Tibial nerve (tissue), 4 donors: ENCODE measurements at regions not wholly inside any gene's neighbourhood (a gene's known extent, or its start where the extent isn't known, plus 50 kb on each side); places are given as distances from the start of the nearest gene placed in this dataset.

Source experiments
- DNase-seq, 2 donors: peaks; one replicate each; pipeline ENCODE4 v3.0.0-alpha.2; 2019; ENCODE audit warnings: low spot score in 2 of 2
- H3K27ac ChIP-seq, 4 donors: fragments of 200-600 bp; sonication (generic) in 3 of 4; one replicate each; pipeline ENCODE4 v1.5.1; 2017 to 2019; ENCODE audit warnings: mild to moderate bottlenecking in 1 of 4
- H3K27me3 ChIP-seq, 2 donors: fragments of 200-600 bp; sonication (generic) in 1 of 2; one replicate each; pipeline versions ENCODE4 v1.5.1 to v1.6.0; 2017 to 2019
- H3K36me3 ChIP-seq, 3 donors: fragments of 200-600 bp; sonication (generic); one replicate each; pipeline ENCODE4 v1.5.1; 2018 to 2019
- H3K4me1 ChIP-seq, 4 donors: fragments of 200-600 bp; sonication (generic) in 3 of 4; one replicate each; pipeline ENCODE4 v1.5.1; 2017 to 2019
- H3K4me3 ChIP-seq, 4 donors: fragments of 200-600 bp; sonication (generic) in 3 of 4; one replicate each; pipeline ENCODE4 v1.5.1; 2017 to 2019; ENCODE audit warnings: mild to moderate bottlenecking in 1 of 4, moderate library complexity in 1 of 4
- H3K9me3 ChIP-seq, 4 donors: fragments of 200-600 bp; sonication (generic) in 3 of 4; one replicate each; pipeline ENCODE4 v1.5.1; 2017 to 2019
- CTCF ChIP-seq, 5 experiments: fragments of 200-600 bp in 3 of 5; fragments of 450-650 bp in 2 of 5; sonication (generic) in 3 of 5; IDR thresholded peaks; one replicate each; pipeline ENCODE4 v1.5.1; 2016 to 2019; ENCODE audit warnings: antibody characterized with exemption in 5 of 5, mild to moderate bottlenecking in 3 of 5, moderate library complexity in 2 of 5
- EP300 ChIP-seq, 2 donors: sonication (generic); formaldehyde crosslinking; IDR thresholded peaks; one replicate each; pipeline ENCODE4 v1.6.1; 2017; ENCODE audit warnings: antibody characterized with exemption in 2 of 2, mild to moderate bottlenecking in 1 of 2
- POLR2A ChIP-seq, 2 donors: fragments of 450-650 bp; IDR thresholded peaks; one replicate each; pipeline ENCODE4 v1.6.1; 2017; ENCODE audit warnings: antibody characterized with exemption in 2 of 2, mild to moderate bottlenecking in 2 of 2, moderate library complexity in 2 of 2
- WGBS, 2 donors: methylation state at CpG; one replicate each; pipeline ENCODE4 v1.1.5; 2018; 5-methylcytosine and 5-hydroxymethylcytosine counted together

GRCh38 chr14:66238969-66239368 lies 247.2 kb upstream of the CCDC196 start:
- H3K27me3 ChIP-seq: no peaks in the 10 kb centered on the region
- H3K4me3 ChIP-seq: no peak overlapping the region
- H3K4me1 ChIP-seq: no peaks in the 10 kb centered on the region
- no peak for TF ChIP-seq POLR2A (IDR thresholded peaks at IDR 0.05)
- TF ChIP-seq EP300 (IDR thresholded peaks at IDR 0.05): no peak
- no peak for TF ChIP-seq CTCF (IDR thresholded peaks at IDR 0.05)
- no peaks in the 10 kb centered on the region for H3K9me3 ChIP-seq
- no peak for DNase-seq
- WGBS, 2 donors: 6 to 21% methylated on average over 1 of the region's 1 CpG
- no peak overlapping the region for H3K27ac ChIP-seq
- no peaks in the 10 kb centered on the region for H3K36me3 ChIP-seq

- Histone ChIP-seq H3K27me3 (no peaks in the 10 kb centered on the region), H3K9me3 (no peaks in the 10 kb centered on the region), H3K4me3 (no peak overlapping the region), H3K27ac (no peak overlapping the region), H3K4me1 (no peaks in the 10 kb centered on the region), H3K36me3 (no peaks in the 10 kb centered on the region)
- TF ChIP-seq EP300 (IDR thresholded peaks at IDR 0.05) (no peak), CTCF (IDR thresholded peaks at IDR 0.05) (no peak), POLR2A (IDR thresholded peaks at IDR 0.05) (no peak)
- DNase-seq: no peak
- WGBS, 2 donors: 75 to 77% methylated on average over 4 of the region's 4 CpGs
These were observed 246.6 kb upstream of the CCDC196 start for GRCh38 chr14:66239589-66239988.

GRCh38 chr14:66240105-66240504 lies 246.1 kb upstream of the CCDC196 start:
- TF ChIP-seq POLR2A (IDR thresholded peaks at IDR 0.05) (no peak), CTCF (IDR thresholded peaks at IDR 0.05) (no peak), EP300 (IDR thresholded peaks at IDR 0.05) (no peak)
- no peaks in the 10 kb centered on the region for H3K27me3 ChIP-seq
- DNase-seq: no peak

GRCh38 chr14:66242001-66242400 lies 244.2 kb upstream of the CCDC196 start:
- Histone ChIP-seq H3K4me1 (no peaks in the 10 kb centered on the region), H3K27ac (no peak overlapping the region), H3K4me3 (no peak overlapping the region), H3K27me3 (no peaks in the 10 kb centered on the region), H3K9me3 (no peaks in the 10 kb centered on the region), H3K36me3 (no peaks in the 10 kb centered on the region)
- DNase-seq: no peak
- TF ChIP-seq POLR2A (IDR thresholded peaks at IDR 0.05): no peak
- TF ChIP-seq CTCF (IDR thresholded peaks at IDR 0.05): no peak
- no peak for TF ChIP-seq EP300 (IDR thresholded peaks at IDR 0.05)
- WGBS, 2 donors: 70 to 75% methylated on average over 1 of the region's 1 CpG

More at GRCh38 chr14:66240105-66240504, 246.1 kb upstream of the CCDC196 start:
- H3K27ac ChIP-seq: no peak overlapping the region
- no peaks in the 10 kb centered on the region for H3K36me3 ChIP-seq
- no peaks in the 10 kb centered on the region for H3K4me1 ChIP-seq
- no peaks in the 10 kb centered on the region for H3K9me3 ChIP-seq
- H3K4me3 ChIP-seq: no peak overlapping the region

- Histone ChIP-seq H3K4me3 (no peak overlapping the region), H3K4me1 (no peaks in the 10 kb centered on the region), H3K9me3 (no peaks in the 10 kb centered on the region), H3K36me3 (no peaks in the 10 kb centered on the region), H3K27ac (no peak overlapping the region), H3K27me3 (no peaks in the 10 kb centered on the region)
- WGBS, 2 donors: 90% methylated on average over 5 of the region's 5 CpGs
- TF ChIP-seq EP300 (IDR thresholded peaks at IDR 0.05): no peak
- DNase-seq: no peak
These were observed 241.3 kb upstream of the CCDC196 start for GRCh38 chr14:66244834-66245233.

- no peak for DNase-seq
- 60 to 72% methylated on average over 4 of the region's 4 CpGs for WGBS, 2 donors
- TF ChIP-seq CTCF (IDR thresholded peaks at IDR 0.05): no peak
- no peak for TF ChIP-seq EP300 (IDR thresholded peaks at IDR 0.05)
- TF ChIP-seq POLR2A (IDR thresholded peaks at IDR 0.05): no peak
- Histone ChIP-seq H3K36me3 (no peaks in the 10 kb centered on the region), H3K4me3 (no peak overlapping the region), H3K27me3 (no peaks in the 10 kb centered on the region), H3K27ac (no peak overlapping the region), H3K9me3 (no peaks in the 10 kb centered on the region), H3K4me1 (no peaks in the 10 kb centered on the region)
These were observed 238.4 kb upstream of the CCDC196 start for GRCh38 chr14:66247662-66248193.
